Tibial artery (tissue), 4 donors: ENCODE measurements at regions not wholly inside any gene's neighbourhood (a gene's known extent, or its start where the extent isn't known, plus 50 kb on each side); places are given as distances from the start of the nearest gene placed in this dataset.
A peak's percentile ranks its signal among the peaks of the same experiment; 100 is the strongest.
"Not testable (repeated sequence)": the region's sequence is repeated elsewhere in the genome, so short reads cannot be mapped to it uniquely, and the experiment has no call there.

Source experiments
- DNase-seq, 2 donors: peaks; one replicate each; pipeline ENCODE4 v3.0.0-alpha.2; 2019
- H3K27ac ChIP-seq, 2 donors: fragments of 200-600 bp; sonication (generic) in 1 of 2; 1 replicate in 1 of 2; 2 replicates in 1 of 2; pipeline ENCODE4 v1.5.1; 2018 to 2019; ENCODE audit warnings: mild to moderate bottlenecking in 1 of 2
- H3K27me3 ChIP-seq, 2 donors: fragments of 200-600 bp; sonication (generic) in 1 of 2; one replicate each; pipeline versions ENCODE4 v1.5.1 to v1.6.0; 2016 to 2019
- H3K36me3 ChIP-seq, 3 donors: fragments of 200-600 bp; sonication (generic) in 2 of 3; one replicate each; pipeline ENCODE4 v1.5.1; 2016 to 2019; ENCODE audit warnings: mild to moderate bottlenecking in 2 of 3
- H3K4me1 ChIP-seq, 4 donors: fragments of 200-600 bp; sonication (generic) in 2 of 4; 1 replicate in 3 of 4; 2 replicates in 1 of 4; pipeline ENCODE4 v1.5.1; 2016 to 2019
- H3K4me3 ChIP-seq, 2 donors: fragments of 200-600 bp; sonication (generic) in 1 of 2; 1 replicate in 1 of 2; 2 replicates in 1 of 2; pipeline ENCODE4 v1.5.1; 2018 to 2019; ENCODE audit warnings: mild to moderate bottlenecking in 2 of 2
- H3K9me3 ChIP-seq, 3 donors: fragments of 200-600 bp; sonication (generic) in 1 of 3; one replicate each; pipeline ENCODE4 v1.5.1; 2016 to 2019
- intact Hi-C: fragments of 100-400 bp; cut with DNase I; formaldehyde crosslinking; loops from one replicate; pipeline ENCODE4 v1.15.0; 2023; ENCODE audit warnings: low total_unique reads
- TF ChIP-seq, protein P1 (sequence below), 2 experiments: fragments of 200-600 bp in 1 of 2; fragments of 450-650 bp in 1 of 2; IDR thresholded peaks; one replicate each; pipeline ENCODE4 v1.5.1; 2017 to 2019; ENCODE audit warnings: antibody characterized with exemption in 2 of 2, mild to moderate bottlenecking in 1 of 2, moderate library complexity in 1 of 2

DNA sequence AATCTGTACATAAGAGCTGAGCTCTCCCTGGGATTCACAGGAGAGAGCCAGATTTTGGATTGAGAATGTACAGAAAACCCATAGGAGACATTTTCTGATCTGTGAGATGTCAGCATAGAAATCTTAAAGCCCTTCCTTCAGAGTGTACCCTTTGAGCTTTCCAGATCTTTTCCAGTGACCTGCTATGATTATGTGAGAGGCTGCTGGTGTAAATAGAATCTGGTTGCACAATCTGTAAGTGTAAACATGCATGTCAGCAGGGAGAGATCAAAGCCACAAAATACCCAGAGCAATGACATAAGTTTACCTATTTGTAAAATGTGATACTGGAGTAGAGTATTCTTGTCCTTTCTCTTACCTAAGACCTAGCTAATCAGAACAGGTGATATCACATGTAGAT is 471.9 kb downstream of the FOXD4L5 start:
- H3K27me3 ChIP-seq, H3K4me1 ChIP-seq, H3K4me3 ChIP-seq, H3K36me3 ChIP-seq, H3K27ac ChIP-seq, DNase-seq, H3K9me3 ChIP-seq, intact Hi-C loops: not testable (repeated sequence)

DNA sequence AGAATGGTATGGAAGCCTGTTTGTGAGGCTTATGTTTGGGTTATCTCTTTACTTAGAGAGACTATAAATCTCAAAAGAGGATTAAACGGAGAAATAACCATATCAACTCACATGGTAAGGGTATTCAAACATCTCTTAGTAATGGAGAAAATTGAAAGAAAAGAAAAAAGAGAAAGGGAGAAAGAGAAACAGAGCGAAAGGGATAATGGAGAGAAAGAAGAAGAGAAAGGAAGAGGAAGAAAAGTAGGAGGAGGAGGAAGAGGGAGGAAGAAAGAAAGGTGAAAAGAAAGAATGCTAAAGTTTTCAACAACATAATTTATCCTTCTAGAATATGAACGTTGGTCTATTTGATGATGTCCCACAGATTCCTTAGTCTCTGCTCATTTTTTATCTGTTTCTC is 506.3 kb downstream of the FOXD4L5 start:
- H3K27ac ChIP-seq, H3K9me3 ChIP-seq, H3K4me3 ChIP-seq, intact Hi-C loops, H3K36me3 ChIP-seq, H3K27me3 ChIP-seq, DNase-seq: not testable (repeated sequence)
- H3K4me1 ChIP-seq, result peaks cover 0 to 13% (median 3%) of the 10 kb centered on the region in 4 donors

DNA sequence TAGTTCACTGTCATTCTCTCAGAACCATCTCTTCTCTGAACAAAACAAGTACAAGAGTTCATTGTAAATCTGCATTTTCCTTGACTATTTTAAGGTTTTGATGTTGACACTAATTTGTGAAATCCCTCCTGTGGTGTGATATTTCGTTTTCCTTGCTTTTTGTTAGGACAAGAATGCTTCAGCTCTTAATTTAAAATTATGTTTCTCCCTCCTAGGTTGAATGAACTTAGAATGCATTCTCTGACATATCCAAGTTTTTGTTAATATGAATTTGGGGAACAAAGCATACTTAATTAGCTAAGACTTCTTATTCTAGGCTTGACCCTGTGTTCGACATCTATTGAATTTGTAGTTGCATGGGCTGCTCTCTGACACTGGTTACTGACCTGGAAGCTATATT is 508.7 kb downstream of the FOXD4L5 start:
- H3K9me3 ChIP-seq, H3K27me3 ChIP-seq, DNase-seq, H3K27ac ChIP-seq, intact Hi-C loops, H3K4me3 ChIP-seq, H3K36me3 ChIP-seq: not testable (repeated sequence)
- peaks cover 0 to 21% (median 3%) of the 10 kb centered on the region in 4 donors for H3K4me1 ChIP-seq

DNA sequence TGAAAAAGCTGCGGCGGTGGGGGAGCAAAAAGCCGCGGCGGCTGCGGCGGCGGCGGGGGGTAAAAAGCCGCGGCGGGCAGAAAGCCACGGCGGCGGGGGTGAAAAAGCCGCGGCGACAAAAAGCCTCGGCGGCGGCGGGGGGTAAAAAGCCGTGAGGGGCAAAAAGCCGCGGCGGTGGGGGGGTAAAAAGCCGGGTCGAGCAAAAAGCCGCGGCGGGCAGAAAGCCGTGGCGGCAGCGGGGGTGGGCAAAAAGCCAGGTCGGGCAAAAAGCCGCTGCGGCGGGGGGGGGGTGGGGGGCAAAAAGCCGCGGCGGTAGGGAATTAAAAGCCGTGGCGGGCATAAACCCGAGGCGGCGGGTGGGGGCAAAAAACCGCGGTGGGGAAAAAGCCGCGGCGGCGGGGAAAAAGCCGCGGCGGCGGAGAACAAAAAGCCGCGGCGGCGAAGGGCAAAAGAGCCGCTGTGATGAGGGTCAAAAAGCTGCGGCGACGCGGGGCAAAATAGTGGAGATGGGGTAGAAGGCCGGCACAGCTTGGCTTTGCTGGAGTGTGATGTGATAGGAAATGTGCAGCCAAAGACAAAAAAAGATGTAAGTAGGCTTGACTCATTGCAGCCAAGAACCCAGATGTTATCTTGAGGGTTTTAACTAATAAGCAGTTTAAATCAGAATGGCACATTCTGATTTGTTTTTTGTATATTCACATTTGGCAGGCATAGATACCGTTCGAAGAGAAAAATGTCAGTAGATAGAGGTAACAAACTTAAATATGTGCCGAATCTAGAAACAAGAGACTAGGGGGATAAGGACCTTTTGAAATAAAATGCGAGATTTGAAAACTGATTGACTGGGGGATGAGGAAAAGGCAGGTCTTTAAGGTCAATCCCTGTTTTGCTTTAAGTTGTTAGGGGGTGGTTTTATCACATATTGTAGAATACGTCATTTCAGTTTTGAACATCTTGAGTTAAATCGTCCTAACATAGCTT is 509.9 kb downstream of the FOXD4L5 start:
- H3K36me3 ChIP-seq, intact Hi-C loops, H3K9me3 ChIP-seq, H3K27ac ChIP-seq, H3K27me3 ChIP-seq: not testable (repeated sequence)
- Histone ChIP-seq H3K4me1 (peaks cover 0 to 21% (median 3%) of the 10 kb centered on the region in 4 donors), H3K4me3 (peak overlapping the region; percentile 48)
- DNase-seq, result peak in 1 of 2 donors; percentile 48

DNA sequence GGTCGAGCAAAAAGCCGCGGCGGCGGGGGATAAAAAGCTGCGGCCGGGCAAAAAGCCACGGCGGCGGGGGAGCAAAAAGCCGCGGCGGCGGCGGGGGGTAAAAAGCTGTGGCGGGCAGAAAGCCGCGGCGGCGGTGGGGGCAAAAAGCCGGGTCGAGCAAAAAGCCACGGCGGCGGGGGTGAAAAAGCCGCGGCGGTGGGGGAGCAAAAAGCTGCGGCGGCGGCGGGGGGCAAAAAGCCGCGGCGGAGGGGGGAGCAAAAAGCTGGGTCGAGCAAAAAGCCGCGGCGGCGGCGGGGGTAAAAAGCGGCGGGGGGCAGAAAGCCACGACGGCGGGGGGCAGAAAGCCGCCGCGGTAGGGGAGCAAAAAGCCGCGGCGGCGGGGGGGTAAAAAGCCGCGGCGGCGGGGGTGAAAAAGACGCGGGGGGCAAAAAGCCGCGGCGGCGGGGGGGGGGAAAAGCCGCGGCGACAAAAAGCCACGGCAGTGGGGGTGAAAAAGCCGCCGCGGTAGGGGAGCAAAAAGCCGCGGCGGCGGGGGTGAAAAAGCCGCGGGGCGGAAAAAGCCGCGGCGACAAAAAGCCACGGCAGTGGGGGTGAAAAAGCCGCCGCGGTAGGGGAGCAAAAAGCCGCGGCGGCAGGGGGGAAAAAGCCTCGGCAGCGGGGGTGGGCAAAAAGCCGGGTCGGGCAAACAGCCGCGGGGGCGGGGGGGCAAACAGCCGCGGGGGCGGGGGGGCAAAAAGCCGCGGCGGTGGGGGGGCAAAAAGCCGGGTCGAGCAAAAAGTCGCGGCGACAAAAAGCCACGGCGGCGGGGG is 510.8 kb downstream of the FOXD4L5 start:
- H3K27me3 ChIP-seq, H3K27ac ChIP-seq, DNase-seq, H3K36me3 ChIP-seq, H3K9me3 ChIP-seq, intact Hi-C loops: not testable (repeated sequence)
- peaks cover 0 to 21% (median 3%) of the 10 kb centered on the region in 4 donors for H3K4me1 ChIP-seq
- peak overlapping the region; percentile 48 for H3K4me3 ChIP-seq

DNA sequence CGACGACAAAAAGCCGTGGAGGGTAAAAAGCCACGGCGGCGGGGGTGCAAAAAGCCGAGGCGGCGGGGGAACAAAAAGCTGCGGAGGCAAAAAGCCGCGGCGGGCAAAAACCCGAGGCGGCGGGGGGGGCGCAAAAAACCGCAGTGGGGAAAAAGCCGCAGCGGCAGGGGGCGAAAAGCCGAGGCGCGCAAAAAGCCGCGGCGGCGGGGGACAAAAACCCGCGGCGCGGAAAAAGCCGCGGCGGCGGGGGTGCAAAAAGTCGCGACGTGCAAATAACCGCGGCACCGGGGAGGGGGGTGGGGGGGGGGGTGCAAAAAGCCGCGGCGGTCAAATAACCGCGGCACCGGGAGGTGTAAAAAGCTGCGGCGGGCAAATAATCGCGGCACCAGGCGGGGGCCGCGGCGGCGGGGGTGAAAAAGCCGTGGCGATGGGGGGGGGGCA is 511.5 kb downstream of the FOXD4L5 start:
- no peak for DNase-seq
- H3K4me3 ChIP-seq, result peak overlapping the region; percentile 48
- peaks cover 0 to 6% of the 10 kb centered on the region in 2 donors for H3K27me3 ChIP-seq
- H3K4me1 ChIP-seq, result peaks cover 0 to 21% (median 3%) of the 10 kb centered on the region in 4 donors
- intact Hi-C loops, result no loop called here
- no peaks in the 10 kb centered on the region for H3K9me3 ChIP-seq
- TF ChIP-seq, protein P1, sequence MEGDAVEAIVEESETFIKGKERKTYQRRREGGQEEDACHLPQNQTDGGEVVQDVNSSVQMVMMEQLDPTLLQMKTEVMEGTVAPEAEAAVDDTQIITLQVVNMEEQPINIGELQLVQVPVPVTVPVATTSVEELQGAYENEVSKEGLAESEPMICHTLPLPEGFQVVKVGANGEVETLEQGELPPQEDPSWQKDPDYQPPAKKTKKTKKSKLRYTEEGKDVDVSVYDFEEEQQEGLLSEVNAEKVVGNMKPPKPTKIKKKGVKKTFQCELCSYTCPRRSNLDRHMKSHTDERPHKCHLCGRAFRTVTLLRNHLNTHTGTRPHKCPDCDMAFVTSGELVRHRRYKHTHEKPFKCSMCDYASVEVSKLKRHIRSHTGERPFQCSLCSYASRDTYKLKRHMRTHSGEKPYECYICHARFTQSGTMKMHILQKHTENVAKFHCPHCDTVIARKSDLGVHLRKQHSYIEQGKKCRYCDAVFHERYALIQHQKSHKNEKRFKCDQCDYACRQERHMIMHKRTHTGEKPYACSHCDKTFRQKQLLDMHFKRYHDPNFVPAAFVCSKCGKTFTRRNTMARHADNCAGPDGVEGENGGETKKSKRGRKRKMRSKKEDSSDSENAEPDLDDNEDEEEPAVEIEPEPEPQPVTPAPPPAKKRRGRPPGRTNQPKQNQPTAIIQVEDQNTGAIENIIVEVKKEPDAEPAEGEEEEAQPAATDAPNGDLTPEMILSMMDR (IDR thresholded peaks at IDR 0.05), result no peak
- no peaks in the 10 kb centered on the region for H3K36me3 ChIP-seq
- no peak overlapping the region for H3K27ac ChIP-seq

DNA sequence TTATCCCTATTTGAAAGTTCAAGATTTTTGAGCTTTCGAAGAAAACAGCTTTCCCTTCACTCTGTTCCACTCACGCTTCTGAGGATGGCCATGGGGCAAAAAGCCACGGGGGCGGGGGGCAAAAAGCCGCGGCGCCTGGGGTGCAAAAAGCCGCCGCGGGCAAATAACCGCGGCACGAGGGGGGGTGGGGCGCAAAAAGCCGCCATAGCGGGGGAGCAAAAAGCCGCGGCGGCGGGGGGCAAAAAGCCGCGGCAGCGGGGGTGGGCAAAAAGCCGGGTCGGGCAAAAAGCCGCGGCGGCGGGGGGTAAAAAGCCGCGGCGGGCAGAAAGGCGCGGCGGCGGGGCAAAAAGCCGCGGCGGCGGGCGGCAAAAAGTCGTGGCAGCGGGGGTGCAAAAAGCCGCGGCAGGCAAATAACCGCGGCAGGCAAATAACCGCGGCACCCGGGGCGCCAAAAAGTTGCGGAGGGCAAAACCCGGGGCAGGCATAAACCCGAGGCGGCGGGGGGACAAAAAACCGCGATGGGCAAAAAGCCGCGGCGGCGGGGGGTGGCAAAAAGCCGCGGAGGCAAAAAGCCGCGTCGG is 512.2 kb downstream of the FOXD4L5 start:
- H3K9me3 ChIP-seq, H3K27me3 ChIP-seq, H3K36me3 ChIP-seq, intact Hi-C loops, DNase-seq, H3K27ac ChIP-seq: not testable (repeated sequence)
- peaks cover 0 to 21% (median 3%) of the 10 kb centered on the region in 4 donors for H3K4me1 ChIP-seq
- H3K4me3 ChIP-seq, result peak overlapping the region; percentile 48

DNA sequence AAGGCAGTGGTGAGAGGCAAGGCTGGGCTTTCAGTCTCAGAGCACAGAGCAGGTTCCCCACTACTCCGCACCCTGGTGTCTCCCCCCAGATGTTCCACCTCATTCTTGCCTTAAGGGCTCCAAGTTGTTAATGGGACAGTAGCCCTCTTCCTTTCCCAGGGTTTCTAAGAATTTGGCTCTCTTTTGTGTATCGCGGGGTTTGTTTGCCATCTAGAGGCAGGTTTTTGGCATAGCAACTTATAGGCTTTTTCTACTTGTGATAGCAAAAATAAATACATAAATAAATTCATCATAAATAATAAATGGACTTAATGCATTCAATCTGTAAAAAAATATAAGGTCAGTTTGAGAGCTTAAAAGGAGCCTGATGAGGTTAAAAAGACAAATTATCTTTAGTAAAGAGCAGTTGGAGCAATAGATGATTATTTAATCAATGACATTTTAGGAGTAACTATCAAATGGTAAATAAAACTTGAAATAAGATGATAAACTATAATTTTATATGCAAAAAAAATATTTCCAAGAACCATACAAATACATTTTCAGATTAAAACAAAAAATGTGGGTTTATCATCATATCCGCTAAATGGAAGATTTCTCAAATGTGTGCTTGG is 512.8 kb downstream of the FOXD4L5 start:
- H3K36me3 ChIP-seq, H3K9me3 ChIP-seq, H3K27ac ChIP-seq, DNase-seq, H3K4me3 ChIP-seq, intact Hi-C loops, H3K27me3 ChIP-seq: not testable (repeated sequence)
- H3K4me1 ChIP-seq, result peaks cover 0 to 21% (median 3%) of the 10 kb centered on the region in 4 donors
